ENCODE measurements at regions not wholly inside any gene's neighbourhood (a gene's known extent, or its start where the extent isn't known, plus 50 kb on each side); places are given as distances from the start of the nearest gene placed in this dataset.
"Not testable (repeated sequence)": the region's sequence is repeated elsewhere in the genome, so short reads cannot be mapped to it uniquely, and the experiment has no call there.

GRCh38 chr18:51570071-51570470, 372.6 kb upstream of the MEX3C start:
- not testable (repeated sequence) for TF ChIP-seq ELF4 (IDR thresholded peaks at IDR 0.05); SP1 (IDR thresholded peaks at IDR 0.05); LEF1 (IDR thresholded peaks at IDR 0.05; ENCODE audit: borderline replicate concordance); HDGF (IDR thresholded peaks at IDR 0.05; ENCODE audit: borderline replicate concordance); SUZ12 (IDR thresholded peaks at IDR 0.05); FOXK2 (IDR thresholded peaks at IDR 0.05); ZNF384 (IDR thresholded peaks at IDR 0.05); L3MBTL2 (conservative IDR thresholded peaks at IDR 0.05); FOXA1 (IDR thresholded peaks at IDR 0.05); BHLHE40 (IDR thresholded peaks at IDR 0.05; ENCODE audit: borderline replicate concordance); FOXM1 (IDR thresholded peaks at IDR 0.05; ENCODE audit: borderline replicate concordance); ARNT (IDR thresholded peaks at IDR 0.05); TARDBP (IDR thresholded peaks at IDR 0.05)
